H7 (cell line): ENCODE measurements at regions not wholly inside any gene's neighbourhood (a gene's known extent, or its start where the extent isn't known, plus 50 kb on each side); places are given as distances from the start of the nearest gene placed in this dataset.

Source experiments
- DNase-seq: peaks from one replicate; pipeline ENCODE4 v3.0.0; 2012
- H3K27me3 ChIP-seq: 2 replicates; pipeline ENCODE4 v1.6.0; 2011; ENCODE audit warnings: mild to moderate bottlenecking, low read length; ENCODE audit not compliant: control insufficient read depth, insufficient read depth
- H3K36me3 ChIP-seq: replicated peaks from 2 replicates; pipeline ENCODE4 v1.5.1; 2011; ENCODE audit warnings: low read length; ENCODE audit not compliant: control insufficient read depth, insufficient read depth
- H3K4me3 ChIP-seq: 2 replicates; pipeline ENCODE4 v1.5.1; 2011; ENCODE audit warnings: low read depth, mild to moderate bottlenecking, control low read depth, low read length, moderate library complexity; ENCODE audit not compliant: insufficient read depth

- no peaks in the 10 kb centered on the region for H3K36me3 ChIP-seq
- no peaks in the 10 kb centered on the region for H3K27me3 ChIP-seq
- H3K4me3 ChIP-seq = no peak overlapping the region
- DNase-seq = peak; percentile 47
Observed at GRCh38 chr6:54737247-54737646, 109.3 kb upstream of the FAM83B start.

GRCh38 chr6:54747955-54748354 is 98.6 kb upstream of the FAM83B start:
- H3K27me3 ChIP-seq = no peaks in the 10 kb centered on the region
- no peak for DNase-seq
- no peak overlapping the region for H3K4me3 ChIP-seq
- no peaks in the 10 kb centered on the region for H3K36me3 ChIP-seq

DNA sequence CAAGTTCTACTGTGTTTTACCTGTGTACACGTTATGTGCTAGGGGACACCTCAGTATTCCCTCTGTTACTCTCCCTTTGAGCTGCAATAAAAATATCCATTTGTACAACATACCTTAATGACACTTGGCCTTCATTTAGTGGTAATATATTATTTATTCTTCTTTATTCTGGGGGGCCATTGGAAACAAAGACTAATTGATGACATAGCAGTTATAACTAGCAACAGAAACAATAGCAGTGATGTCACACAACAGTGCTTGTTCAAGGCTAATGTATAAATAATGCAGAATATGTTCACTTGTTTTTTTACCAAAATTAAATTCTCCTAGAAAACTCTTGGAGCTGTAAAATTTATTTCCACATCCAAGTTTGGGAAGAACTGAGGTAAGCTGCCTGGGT is 92.2 kb upstream of the FAM83B start:
- no peak for DNase-seq
- Histone ChIP-seq H3K27me3 (no peaks in the 10 kb centered on the region), H3K36me3 (no peaks in the 10 kb centered on the region), H3K4me3 (no peak overlapping the region)

- Histone ChIP-seq H3K27me3 (no peaks in the 10 kb centered on the region), H3K4me3 (no peak overlapping the region), H3K36me3 (no peaks in the 10 kb centered on the region)
- no peak for DNase-seq
Observed at GRCh38 chr6:54758340-54758739, 88.2 kb upstream of the FAM83B start.

- no peak for DNase-seq
- H3K4me3 ChIP-seq = no peak overlapping the region
- H3K36me3 ChIP-seq = no peaks in the 10 kb centered on the region
- H3K27me3 ChIP-seq = no peaks in the 10 kb centered on the region
Observed at GRCh38 chr6:54768494-54768893, 78.1 kb upstream of the FAM83B start.

- DNase-seq = no peak
- no peaks in the 10 kb centered on the region for H3K36me3 ChIP-seq
- H3K27me3 ChIP-seq = no peaks in the 10 kb centered on the region
- H3K4me3 ChIP-seq = no peak overlapping the region
Observed at GRCh38 chr6:54770328-54770727, 76.2 kb upstream of the FAM83B start.

- Histone ChIP-seq H3K27me3 (no peaks in the 10 kb centered on the region), H3K4me3 (no peak overlapping the region), H3K36me3 (no peaks in the 10 kb centered on the region)
- DNase-seq = no peak
Observed at GRCh38 chr6:54771968-54772367, 74.6 kb upstream of the FAM83B start.

DNA sequence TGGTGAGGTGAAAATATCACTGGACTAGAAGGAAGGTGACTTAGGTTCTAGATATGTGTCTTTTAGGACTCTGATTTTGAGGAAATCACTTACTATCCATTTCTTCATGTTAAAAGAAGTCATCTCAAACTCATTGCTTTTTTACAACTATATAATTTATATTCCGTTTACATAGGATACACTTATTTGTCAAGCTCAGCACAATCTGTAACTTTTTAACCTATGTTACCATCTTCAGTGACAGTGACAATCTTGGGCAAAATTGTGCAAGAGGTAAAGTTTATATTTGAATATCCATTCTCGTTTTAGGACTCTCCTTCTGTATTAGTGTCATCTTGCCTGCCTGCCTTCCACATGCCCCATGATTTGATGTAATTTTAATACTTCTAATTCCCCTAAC is 74.0 kb upstream of the FAM83B start:
- DNase-seq = no peak
- no peak overlapping the region for H3K4me3 ChIP-seq
- H3K27me3 ChIP-seq = no peaks in the 10 kb centered on the region
- H3K36me3 ChIP-seq = no peaks in the 10 kb centered on the region

- DNase-seq = no peak
- Histone ChIP-seq H3K36me3 (no peaks in the 10 kb centered on the region), H3K4me3 (no peak overlapping the region), H3K27me3 (no peaks in the 10 kb centered on the region)
Observed at GRCh38 chr6:54775576-54775975, 71.0 kb upstream of the FAM83B start.

GRCh38 chr6:54776891-54777290 is 69.7 kb upstream of the FAM83B start:
- Histone ChIP-seq H3K4me3 (no peak overlapping the region), H3K36me3 (no peaks in the 10 kb centered on the region), H3K27me3 (no peaks in the 10 kb centered on the region)
- no peak for DNase-seq

DNA sequence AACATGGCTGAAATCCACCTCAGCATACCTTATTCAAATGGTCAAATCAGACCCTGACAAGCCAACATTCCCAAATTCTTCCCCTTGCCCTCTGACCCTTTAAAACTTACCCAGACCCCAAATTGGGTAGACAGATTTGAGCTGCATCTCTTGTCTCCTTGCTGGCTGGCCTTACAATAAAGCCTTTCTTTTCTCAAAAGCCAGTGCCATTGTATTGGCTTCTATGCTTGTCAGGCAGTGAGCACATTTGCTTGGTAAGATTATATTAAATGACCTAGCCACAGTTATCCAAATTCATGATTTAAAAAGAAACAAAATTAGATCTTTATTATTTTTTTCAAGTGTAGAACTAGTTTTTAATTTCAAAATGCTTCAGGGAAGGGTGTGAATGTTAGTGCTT is 67.8 kb upstream of the FAM83B start:
- no peak overlapping the region for H3K4me3 ChIP-seq
- no peak for DNase-seq
- no peaks in the 10 kb centered on the region for H3K27me3 ChIP-seq
- H3K36me3 ChIP-seq = no peaks in the 10 kb centered on the region

- Histone ChIP-seq H3K27me3 (no peaks in the 10 kb centered on the region), H3K4me3 (no peak overlapping the region), H3K36me3 (no peaks in the 10 kb centered on the region)
- DNase-seq = no peak
Observed at GRCh38 chr6:54784011-54784410, 62.6 kb upstream of the FAM83B start.

DNA sequence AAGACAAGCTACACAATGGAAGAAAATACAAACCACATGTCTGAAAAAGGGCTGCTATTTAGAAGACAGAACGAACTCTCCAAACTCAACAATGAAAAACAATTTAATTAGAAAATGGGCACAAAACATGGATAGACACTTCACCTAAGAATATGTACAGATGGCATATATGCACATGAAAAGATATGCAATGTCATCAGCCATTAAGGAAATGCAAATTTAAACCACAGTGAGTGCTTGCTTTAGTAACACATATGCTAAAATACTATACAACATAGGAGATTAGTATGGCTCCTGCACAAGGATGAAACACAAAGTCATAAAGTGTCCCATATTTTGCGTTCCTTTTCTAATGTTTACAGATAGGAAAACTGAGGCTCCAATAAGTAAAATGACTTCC is 60.4 kb upstream of the FAM83B start:
- no peak overlapping the region for H3K4me3 ChIP-seq
- no peak for DNase-seq
- no peaks in the 10 kb centered on the region for H3K36me3 ChIP-seq
- H3K27me3 ChIP-seq = no peaks in the 10 kb centered on the region

DNA sequence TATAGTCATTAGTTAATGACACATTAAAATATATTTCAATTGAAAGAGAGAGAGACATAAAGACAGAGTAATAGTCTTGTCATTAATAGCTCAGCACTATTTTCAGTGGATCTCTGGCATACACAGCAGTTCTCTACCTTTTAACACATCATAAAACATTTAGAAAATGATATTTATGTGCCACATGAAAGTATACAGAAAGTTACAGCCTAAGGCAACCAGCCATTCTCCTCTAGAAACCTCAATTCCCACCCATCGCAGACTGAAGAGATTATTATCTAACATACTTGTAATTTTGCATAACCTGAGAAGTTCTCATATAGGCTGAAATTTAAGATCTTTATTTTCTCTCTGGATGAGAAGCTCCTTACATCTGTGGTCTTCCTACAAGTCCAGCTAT is 58.7 kb upstream of the FAM83B start:
- Histone ChIP-seq H3K4me3 (no peak overlapping the region), H3K36me3 (no peaks in the 10 kb centered on the region), H3K27me3 (no peaks in the 10 kb centered on the region)
- DNase-seq = no peak
